ENCODE measurements at regions not wholly inside any gene's neighbourhood (a gene's known extent, or its start where the extent isn't known, plus 50 kb on each side); places are given as distances from the start of the nearest gene placed in this dataset.

DNA sequence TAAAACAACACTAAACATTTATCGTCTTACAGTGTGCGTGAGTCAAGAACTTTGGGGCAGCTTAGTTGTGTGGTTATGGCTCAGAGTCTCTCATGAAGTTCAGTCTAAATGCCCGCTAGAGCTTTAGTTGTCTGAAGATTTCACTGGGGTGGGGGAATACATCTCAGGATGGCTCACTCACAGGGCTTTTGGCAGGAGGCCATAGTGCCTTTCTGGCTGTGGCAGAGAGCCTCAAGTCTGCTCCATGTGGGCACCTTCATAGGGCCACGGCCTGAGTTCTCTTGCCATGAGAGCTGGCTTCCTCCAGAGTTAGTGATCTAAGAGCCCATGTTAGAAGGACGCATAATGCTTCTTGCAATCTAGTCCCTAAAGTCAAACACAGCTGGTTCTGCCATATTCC, 258.8 kb upstream of the NUDT12 start:
- no peak overlapping the region for H3K14ac ChIP-seq (replicated peaks; ENCODE audit: low read depth, low read length)
- H3K4me1 ChIP-seq (ENCODE audit: control insufficient read depth, insufficient read depth, low read length) = no peaks in the 10 kb centered on the region
- no peak overlapping the region for H2AFZ ChIP-seq (replicated peaks; ENCODE audit: low read length, poor library complexity)
- H4K20me1 ChIP-seq (ENCODE audit: insufficient read depth, low read length) = no peaks in the 10 kb centered on the region
- H2AK9ac ChIP-seq (replicated peaks; ENCODE audit: low read depth, low read length, poor library complexity) = no peak overlapping the region
- ATAC-seq (ENCODE audit: low read depth) (no peak), DNase-seq (no peak)
- no peak overlapping the region for H3K4ac ChIP-seq (ENCODE audit: low read depth, low read length)
- H4K91ac ChIP-seq (ENCODE audit: insufficient read depth, low read depth, low read length) = no peak overlapping the region
- dilution Hi-C loops (cut with HindIII; ENCODE audit: low sequenced_read_pairs, unreplicated experiment) (no loop called here), intact Hi-C loops (cut with micrococcal nuclease) (no loop called here), in situ Hi-C loops (cut with MboI; ENCODE audit: low sequenced_read_pairs) (loop anchor here (25.0 kb wide), 1 partner anchor 591 kb away; no protein-coding TSS in a partner anchor)
- H4K5ac ChIP-seq (ENCODE audit: low read depth, low read length) = no peak overlapping the region
- WGBS, 2 experiments (ENCODE audit: extremely low coverage in 2 of 2, insufficient read length in 1 of 2) = no CpG with 5 or more reads among the region's 5 CpGs
- H2BK5ac ChIP-seq (ENCODE audit: low read depth, low read length, poor library complexity, severe bottlenecking) = no peak overlapping the region
- H2BK20ac ChIP-seq (ENCODE audit: low read depth, low read length) = no peak overlapping the region
- no peaks in the 10 kb centered on the region for H3K9me3 ChIP-seq (ENCODE audit: control insufficient read depth, insufficient read depth, low read length)
- BruUV-seq (replicated peaks) = no TSS peak
- H3K79me1 ChIP-seq (ENCODE audit: low read depth in 1 of 2, low read length in 2 of 2) = no peaks in the 10 kb centered on the region
- H3K56ac ChIP-seq (ENCODE audit: extremely low read depth, insufficient read depth, low read length) = no peak overlapping the region
- no peak overlapping the region for H2AK5ac ChIP-seq (ENCODE audit: low read depth, low read length)
- CTCF ChIA-PET = no interaction called here
- no peak overlapping the region for H2BK15ac ChIP-seq (ENCODE audit: low read depth, low read length)
- H3K18ac ChIP-seq (ENCODE audit: low read depth, low read length) = no peak overlapping the region
- no peaks in the 10 kb centered on the region for H3K36me3 ChIP-seq (ENCODE audit: control insufficient read depth, insufficient read depth, low read length)
- no peaks in the 10 kb centered on the region for H3K27me3 ChIP-seq (ENCODE audit: control insufficient read depth, insufficient read depth, low read length)
- no peak overlapping the region for H2BK120ac ChIP-seq (ENCODE audit: low read depth, low read length)
- H3K4me2 ChIP-seq (ENCODE audit: low read depth, low read length) = no peak overlapping the region
- no peak overlapping the region for H4K8ac ChIP-seq (ENCODE audit: low read depth in 2 of 2, low read length in 2 of 2)
- no peak overlapping the region for H3K27ac ChIP-seq (ENCODE audit: insufficient read depth, low read length)
- H3K9me1 ChIP-seq (ENCODE audit: insufficient read depth, low read length) = no peaks in the 10 kb centered on the region
- TF ChIP-seq MXI1 (IDR thresholded peaks at IDR 0.05; ENCODE audit: borderline replicate concordance, low read depth, low read length) (no peak), BHLHE40 (IDR thresholded peaks at IDR 0.05; ENCODE audit: low read depth, low read length) (no peak), RCOR1 (IDR thresholded peaks at IDR 0.05; ENCODE audit: insufficient replicate concordance, low read length) (no peak), POLR2A (IDR thresholded peaks at IDR 0.05; ENCODE audit: low read depth, low read length) (no peak), RAD21 (IDR thresholded peaks at IDR 0.05; ENCODE audit: low read length) (no peak), SMC3 (IDR thresholded peaks at IDR 0.05; ENCODE audit: low read depth, low read length) (no peak), CHD1 (IDR thresholded peaks at IDR 0.05; ENCODE audit: low read depth, low read length) (no peak), NFE2L2 (IDR thresholded peaks at IDR 0.05; ENCODE audit: low read depth, low read length) (no peak)
- TF ChIP-seq, protein P1, sequence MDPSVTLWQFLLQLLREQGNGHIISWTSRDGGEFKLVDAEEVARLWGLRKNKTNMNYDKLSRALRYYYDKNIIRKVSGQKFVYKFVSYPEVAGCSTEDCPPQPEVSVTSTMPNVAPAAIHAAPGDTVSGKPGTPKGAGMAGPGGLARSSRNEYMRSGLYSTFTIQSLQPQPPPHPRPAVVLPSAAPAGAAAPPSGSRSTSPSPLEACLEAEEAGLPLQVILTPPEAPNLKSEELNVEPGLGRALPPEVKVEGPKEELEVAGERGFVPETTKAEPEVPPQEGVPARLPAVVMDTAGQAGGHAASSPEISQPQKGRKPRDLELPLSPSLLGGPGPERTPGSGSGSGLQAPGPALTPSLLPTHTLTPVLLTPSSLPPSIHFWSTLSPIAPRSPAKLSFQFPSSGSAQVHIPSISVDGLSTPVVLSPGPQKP (IDR thresholded peaks at IDR 0.05; ENCODE audit: borderline replicate concordance, low read depth, low read length) = no peak
- no peak overlapping the region for H3K23ac ChIP-seq (ENCODE audit: low read depth, low read length)
- H3K4me3 ChIP-seq (ENCODE audit: insufficient read depth, low read depth, low read length) = no peak overlapping the region
- H3K9ac ChIP-seq (ENCODE audit: low read depth, low read length) = no peak overlapping the region
- POLR2A ChIA-PET (ENCODE audit: unreplicated experiment) = no interaction called here

Measured in IMR-90 (cell line).